ENCODE measurements at regions not wholly inside any gene's neighbourhood (a gene's known extent, or its start where the extent isn't known, plus 50 kb on each side); places are given as distances from the start of the nearest gene placed in this dataset.

GRCh38 chr10:8416192-8416701, 361.8 kb downstream of the GATA3 start (continued):
- TF ChIP-seq, protein P1, sequence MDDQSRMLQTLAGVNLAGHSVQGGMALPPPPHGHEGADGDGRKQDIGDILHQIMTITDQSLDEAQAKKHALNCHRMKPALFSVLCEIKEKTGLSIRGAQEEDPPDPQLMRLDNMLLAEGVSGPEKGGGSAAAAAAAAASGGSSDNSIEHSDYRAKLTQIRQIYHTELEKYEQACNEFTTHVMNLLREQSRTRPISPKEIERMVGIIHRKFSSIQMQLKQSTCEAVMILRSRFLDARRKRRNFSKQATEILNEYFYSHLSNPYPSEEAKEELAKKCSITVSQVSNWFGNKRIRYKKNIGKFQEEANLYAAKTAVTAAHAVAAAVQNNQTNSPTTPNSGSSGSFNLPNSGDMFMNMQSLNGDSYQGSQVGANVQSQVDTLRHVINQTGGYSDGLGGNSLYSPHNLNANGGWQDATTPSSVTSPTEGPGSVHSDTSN (IDR thresholded peaks at IDR 0.05; ENCODE audit: insufficient replicate concordance, low read depth, low read length), result no peak
- TF ChIP-seq USF2 (IDR thresholded peaks at IDR 0.05; ENCODE audit: borderline replicate concordance, low read depth, low read length) (no peak), TAF1 (IDR thresholded peaks at IDR 0.05; ENCODE audit: borderline replicate concordance, low read depth, low read length) (no peak), FOXK2 (IDR thresholded peaks at IDR 0.05) (no peak), MEF2A (IDR thresholded peaks at IDR 0.05; ENCODE audit: insufficient read depth, low read depth, low read length) (no peak), CBX5 (IDR thresholded peaks at IDR 0.05; ENCODE audit: low read depth) (no peak), ZNF622 (IDR thresholded peaks at IDR 0.05) (no peak), ATF2 (IDR thresholded peaks at IDR 0.05; ENCODE audit: low read length) (peak; percentile 67; the same call in 1 of the 2 replicates), MTA2 (IDR thresholded peaks at IDR 0.05; ENCODE audit: low read depth) (peak; percentile 38; the same call in 1 of the 2 replicates), PAX8 (IDR thresholded peaks at IDR 0.05) (no peak), ZBTB40 (IDR thresholded peaks at IDR 0.05; ENCODE audit: borderline replicate concordance) (no peak), RUNX3 (IDR thresholded peaks at IDR 0.05; ENCODE audit: low read length) (peak; percentile 45; the same call in 1 of the 2 replicates), TBL1XR1 (IDR thresholded peaks at IDR 0.05; ENCODE audit: low read depth, low read length) (no peak), ZNF217 (IDR thresholded peaks at IDR 0.05) (no peak), BHLHE40 (IDR thresholded peaks at IDR 0.05; ENCODE audit: borderline replicate concordance in 1 of 2, low read depth in 2 of 2, low read length in 1 of 2) (no peak), STAT1 (conservative IDR thresholded peaks at IDR 0.05) (no peak), EED (IDR thresholded peaks at IDR 0.05; ENCODE audit: low read depth) (no peak), RB1 (IDR thresholded peaks at IDR 0.05; ENCODE audit: borderline replicate concordance) (no peak), YY1 (IDR thresholded peaks at IDR 0.05; ENCODE audit: low read depth, low read length) (no peak)
- TF ChIP-seq, protein P2, sequence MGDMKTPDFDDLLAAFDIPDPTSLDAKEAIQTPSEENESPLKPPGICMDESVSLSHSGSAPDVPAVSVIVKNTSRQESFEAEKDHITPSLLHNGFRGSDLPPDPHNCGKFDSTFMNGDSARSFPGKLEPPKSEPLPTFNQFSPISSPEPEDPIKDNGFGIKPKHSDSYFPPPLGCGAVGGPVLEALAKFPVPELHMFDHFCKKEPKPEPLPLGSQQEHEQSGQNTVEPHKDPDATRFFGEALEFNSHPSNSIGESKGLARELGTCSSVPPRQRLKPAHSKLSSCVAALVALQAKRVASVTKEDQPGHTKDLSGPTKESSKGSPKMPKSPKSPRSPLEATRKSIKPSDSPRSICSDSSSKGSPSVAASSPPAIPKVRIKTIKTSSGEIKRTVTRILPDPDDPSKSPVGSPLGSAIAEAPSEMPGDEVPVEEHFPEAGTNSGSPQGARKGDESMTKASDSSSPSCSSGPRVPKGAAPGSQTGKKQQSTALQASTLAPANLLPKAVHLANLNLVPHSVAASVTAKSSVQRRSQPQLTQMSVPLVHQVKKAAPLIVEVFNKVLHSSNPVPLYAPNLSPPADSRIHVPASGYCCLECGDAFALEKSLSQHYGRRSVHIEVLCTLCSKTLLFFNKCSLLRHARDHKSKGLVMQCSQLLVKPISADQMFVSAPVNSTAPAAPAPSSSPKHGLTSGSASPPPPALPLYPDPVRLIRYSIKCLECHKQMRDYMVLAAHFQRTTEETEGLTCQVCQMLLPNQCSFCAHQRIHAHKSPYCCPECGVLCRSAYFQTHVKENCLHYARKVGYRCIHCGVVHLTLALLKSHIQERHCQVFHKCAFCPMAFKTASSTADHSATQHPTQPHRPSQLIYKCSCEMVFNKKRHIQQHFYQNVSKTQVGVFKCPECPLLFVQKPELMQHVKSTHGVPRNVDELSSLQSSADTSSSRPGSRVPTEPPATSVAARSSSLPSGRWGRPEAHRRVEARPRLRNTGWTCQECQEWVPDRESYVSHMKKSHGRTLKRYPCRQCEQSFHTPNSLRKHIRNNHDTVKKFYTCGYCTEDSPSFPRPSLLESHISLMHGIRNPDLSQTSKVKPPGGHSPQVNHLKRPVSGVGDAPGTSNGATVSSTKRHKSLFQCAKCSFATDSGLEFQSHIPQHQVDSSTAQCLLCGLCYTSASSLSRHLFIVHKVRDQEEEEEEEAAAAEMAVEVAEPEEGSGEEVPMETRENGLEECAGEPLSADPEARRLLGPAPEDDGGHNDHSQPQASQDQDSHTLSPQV (IDR thresholded peaks at IDR 0.05), result no peak
